ENCODE measurements at regions not wholly inside any gene's neighbourhood (a gene's known extent, or its start where the extent isn't known, plus 50 kb on each side); places are given as distances from the start of the nearest gene placed in this dataset.

DNA sequence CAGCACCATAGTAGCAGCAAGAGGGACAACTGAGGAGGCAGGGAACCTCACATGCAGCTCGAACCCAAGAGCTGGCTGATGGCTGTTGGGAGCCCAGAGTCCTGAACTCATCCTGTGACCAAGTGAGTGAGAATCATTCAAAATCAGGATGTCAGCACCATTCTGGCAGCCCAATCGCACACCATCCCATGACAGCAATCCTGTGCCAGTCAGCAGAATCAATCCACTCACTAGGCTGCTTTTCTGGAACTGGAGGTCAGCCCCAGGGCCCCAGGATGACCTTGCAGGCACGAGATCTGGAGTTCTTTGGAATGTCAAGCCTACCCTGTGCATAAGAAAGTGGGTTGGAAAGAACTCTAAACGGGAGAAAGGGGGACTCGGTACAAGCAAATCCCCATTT, 67.8 kb upstream of the TAF11L2 start:
- Histone ChIP-seq H3K36me3 (ENCODE audit: insufficient read depth, low read length, poor library complexity, severe bottlenecking) (no peaks in the 10 kb centered on the region), H3K4me3 (ENCODE audit: low read depth, low read length, poor library complexity, severe bottlenecking) (no peak overlapping the region), H3K4me1 (ENCODE audit: insufficient read depth, low read length, poor library complexity, severe bottlenecking) (peaks cover 58% of the 10 kb centered on the region), H3K27me3 (replicated peaks; ENCODE audit: insufficient read depth, low read depth, low read length, poor library complexity) (no peaks in the 10 kb centered on the region), H3K27ac (ENCODE audit: low read depth, low read length, poor library complexity, severe bottlenecking) (no peak overlapping the region), H3K9me3 (ENCODE audit: low read depth, low read length, poor library complexity, severe bottlenecking) (no peaks in the 10 kb centered on the region)
- no peak for DNase-seq (ENCODE audit: low spot score)
- intact Hi-C loops (cut with micrococcal nuclease; ENCODE audit: unreplicated experiment) = no loop called here
- CTCF ChIA-PET = no interaction called here
- TF ChIP-seq, protein P1, sequence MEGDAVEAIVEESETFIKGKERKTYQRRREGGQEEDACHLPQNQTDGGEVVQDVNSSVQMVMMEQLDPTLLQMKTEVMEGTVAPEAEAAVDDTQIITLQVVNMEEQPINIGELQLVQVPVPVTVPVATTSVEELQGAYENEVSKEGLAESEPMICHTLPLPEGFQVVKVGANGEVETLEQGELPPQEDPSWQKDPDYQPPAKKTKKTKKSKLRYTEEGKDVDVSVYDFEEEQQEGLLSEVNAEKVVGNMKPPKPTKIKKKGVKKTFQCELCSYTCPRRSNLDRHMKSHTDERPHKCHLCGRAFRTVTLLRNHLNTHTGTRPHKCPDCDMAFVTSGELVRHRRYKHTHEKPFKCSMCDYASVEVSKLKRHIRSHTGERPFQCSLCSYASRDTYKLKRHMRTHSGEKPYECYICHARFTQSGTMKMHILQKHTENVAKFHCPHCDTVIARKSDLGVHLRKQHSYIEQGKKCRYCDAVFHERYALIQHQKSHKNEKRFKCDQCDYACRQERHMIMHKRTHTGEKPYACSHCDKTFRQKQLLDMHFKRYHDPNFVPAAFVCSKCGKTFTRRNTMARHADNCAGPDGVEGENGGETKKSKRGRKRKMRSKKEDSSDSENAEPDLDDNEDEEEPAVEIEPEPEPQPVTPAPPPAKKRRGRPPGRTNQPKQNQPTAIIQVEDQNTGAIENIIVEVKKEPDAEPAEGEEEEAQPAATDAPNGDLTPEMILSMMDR (conservative IDR thresholded peaks at IDR 0.05; ENCODE audit: low read depth, low read length) = no peak
- TF ChIP-seq EZH2 (IDR thresholded peaks at IDR 0.05; ENCODE audit: borderline replicate concordance, low read depth, low read length, poor library complexity, severe bottlenecking) = no peak
- no TSS peak for BruUV-seq (replicated peaks)
- POLR2A ChIA-PET (ENCODE audit: low non-redundant PET) = no interaction called here

- Histone ChIP-seq H3K27ac (ENCODE audit: low read depth, low read length, poor library complexity, severe bottlenecking) (no peak overlapping the region), H3K9me3 (ENCODE audit: low read depth, low read length, poor library complexity, severe bottlenecking) (no peaks in the 10 kb centered on the region), H3K4me1 (ENCODE audit: insufficient read depth, low read length, poor library complexity, severe bottlenecking) (peaks cover 56% of the 10 kb centered on the region), H3K27me3 (replicated peaks; ENCODE audit: insufficient read depth, low read depth, low read length, poor library complexity) (no peaks in the 10 kb centered on the region), H3K36me3 (ENCODE audit: insufficient read depth, low read length, poor library complexity, severe bottlenecking) (no peaks in the 10 kb centered on the region), H3K4me3 (ENCODE audit: low read depth, low read length, poor library complexity, severe bottlenecking) (no peak overlapping the region)
- no peak for DNase-seq (ENCODE audit: low spot score)
- ChIA-PET POLR2A (ENCODE audit: low non-redundant PET) (no interaction called here), CTCF (no interaction called here)
- TF ChIP-seq, protein P1 (conservative IDR thresholded peaks at IDR 0.05; ENCODE audit: low read depth, low read length) = no peak
- no peak for TF ChIP-seq EZH2 (IDR thresholded peaks at IDR 0.05; ENCODE audit: borderline replicate concordance, low read depth, low read length, poor library complexity, severe bottlenecking)
- intact Hi-C loops (cut with micrococcal nuclease; ENCODE audit: unreplicated experiment) = no loop called here
- BruUV-seq (replicated peaks) = no TSS peak
Measured at GRCh38 chr5:17431272-17432050, 66.6 kb upstream of the TAF11L2 start.

- Histone ChIP-seq H3K36me3 (ENCODE audit: insufficient read depth, low read length, poor library complexity, severe bottlenecking) (no peaks in the 10 kb centered on the region), H3K27me3 (replicated peaks; ENCODE audit: insufficient read depth, low read depth, low read length, poor library complexity) (no peaks in the 10 kb centered on the region), H3K27ac (ENCODE audit: low read depth, low read length, poor library complexity, severe bottlenecking) (no peak overlapping the region), H3K9me3 (ENCODE audit: low read depth, low read length, poor library complexity, severe bottlenecking) (no peaks in the 10 kb centered on the region), H3K4me1 (ENCODE audit: insufficient read depth, low read length, poor library complexity, severe bottlenecking) (peaks cover 56% of the 10 kb centered on the region), H3K4me3 (ENCODE audit: low read depth, low read length, poor library complexity, severe bottlenecking) (no peak overlapping the region)
- no peak for DNase-seq (ENCODE audit: low spot score)
- CTCF ChIA-PET = interaction anchor here (0.5 kb wide), 1 partner anchor 49 kb away, joined by 3 read pairs; no protein-coding TSS in a partner anchor
- TF ChIP-seq EZH2 (IDR thresholded peaks at IDR 0.05; ENCODE audit: borderline replicate concordance, low read depth, low read length, poor library complexity, severe bottlenecking) = no peak
- TF ChIP-seq, protein P1 (conservative IDR thresholded peaks at IDR 0.05; ENCODE audit: low read depth, low read length) = no peak
- POLR2A ChIA-PET (ENCODE audit: low non-redundant PET) = no interaction called here
- no TSS peak for BruUV-seq (replicated peaks)
- intact Hi-C loops (cut with micrococcal nuclease; ENCODE audit: unreplicated experiment) = no loop called here
Measured at GRCh38 chr5:17432569-17432968, 65.5 kb upstream of the TAF11L2 start.
